HG02884 (cell line): ENCODE measurements at regions not wholly inside any gene's neighbourhood (a gene's known extent, or its start where the extent isn't known, plus 50 kb on each side); places are given as distances from the start of the nearest gene placed in this dataset.

Experiments
- ATAC-seq: cut with Tn5 transposase; IDR thresholded peaks from one replicate; pipeline ENCODE4 v1.9.1; 2021; ENCODE audit warnings: mild to moderate bottlenecking, moderate library complexity; ENCODE audit not compliant: unreplicated experiment

- ATAC-seq = no peak
Observed at GRCh38 chr5:159385536-159385935, 55.2 kb upstream of the IL12B start.

- no peak for ATAC-seq
Observed at GRCh38 chr5:159386028-159386711, 55.9 kb upstream of the IL12B start.

DNA sequence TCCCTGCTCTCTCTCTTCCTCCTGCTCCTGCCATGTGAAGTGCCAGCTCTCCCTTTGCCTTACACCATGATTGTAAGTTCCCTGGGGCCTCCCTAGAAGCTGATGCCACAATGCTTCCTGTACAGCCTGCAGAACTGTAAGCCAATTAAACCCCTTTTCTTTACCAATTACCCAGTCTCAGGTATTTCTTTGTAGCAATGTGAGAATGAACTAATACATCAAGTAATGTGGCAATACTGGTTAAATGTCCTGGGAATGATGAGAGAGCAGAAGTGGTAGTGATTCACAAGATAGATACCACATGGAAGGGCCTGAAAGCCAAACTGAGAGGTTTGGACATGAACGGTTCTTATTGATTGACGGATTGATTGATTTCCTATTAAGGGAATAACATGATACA lies 62.6 kb upstream of the IL12B start:
- ATAC-seq = no peak

DNA sequence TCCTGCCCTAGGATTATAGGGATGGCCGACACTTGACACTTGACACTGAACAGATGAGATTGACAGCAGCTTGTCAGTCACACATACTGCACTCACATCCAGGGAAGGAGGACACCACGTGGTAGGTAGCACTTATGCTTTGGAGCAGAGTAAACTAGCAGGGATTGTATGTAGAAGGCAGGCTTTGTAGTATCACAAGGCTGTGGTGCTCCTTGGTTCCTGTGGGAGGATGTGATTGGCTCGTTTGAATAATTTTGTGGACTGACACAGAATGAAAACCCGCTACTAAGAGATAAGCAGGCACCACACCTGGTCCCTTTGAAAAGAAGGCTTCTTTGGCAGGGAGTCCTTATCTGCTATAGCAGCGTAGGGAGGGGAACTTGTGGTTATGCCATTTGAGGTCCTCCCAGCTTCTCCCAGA lies 63.6 kb upstream of the IL12B start:
- no peak for ATAC-seq

- no peak for ATAC-seq
Observed at GRCh38 chr5:159395202-159395601, 64.9 kb upstream of the IL12B start.

- no peak for ATAC-seq
Observed at GRCh38 chr5:159398936-159399335, 68.6 kb upstream of the IL12B start.

- ATAC-seq = no peak
Observed at GRCh38 chr5:159400476-159400875, 70.2 kb upstream of the IL12B start.

DNA sequence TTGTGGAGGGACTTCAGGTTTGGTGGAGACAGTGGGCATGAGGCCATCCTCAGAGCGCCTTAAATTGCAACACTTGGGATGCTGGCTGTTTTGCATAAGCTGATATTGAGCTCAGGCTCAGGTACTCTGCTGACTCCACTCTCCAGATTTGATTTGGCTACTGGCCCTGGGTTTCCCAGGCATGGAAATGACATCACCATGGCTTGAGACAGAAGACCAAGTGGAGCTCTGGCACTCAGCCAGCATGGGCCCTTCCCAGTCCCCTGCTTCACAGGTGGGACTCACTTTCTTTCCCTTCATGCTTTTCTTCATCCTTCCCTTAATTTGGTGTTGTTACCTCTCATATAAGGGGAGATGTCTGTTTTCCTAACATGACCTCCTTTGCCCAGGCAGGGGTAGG lies 72.0 kb upstream of the IL12B start:
- ATAC-seq = no peak

DNA sequence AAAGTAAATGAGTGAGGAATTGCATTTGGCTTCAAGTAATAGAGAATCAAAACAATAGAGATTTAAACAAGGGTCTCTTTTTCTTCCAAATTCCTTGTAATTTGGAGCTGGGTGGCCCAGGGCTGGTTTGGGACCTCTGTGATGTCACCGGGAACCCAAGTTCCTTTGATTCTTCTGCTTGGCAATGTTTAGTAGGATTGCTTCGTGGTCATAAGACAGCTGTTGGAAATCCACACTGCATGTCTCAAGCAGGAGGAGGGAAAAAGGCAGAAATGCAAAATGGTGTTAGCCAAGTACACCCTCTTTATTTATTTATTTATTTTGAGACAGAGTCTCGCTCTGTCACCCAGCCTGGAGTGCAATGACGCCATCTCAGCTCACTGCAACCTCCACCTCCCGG lies 72.6 kb upstream of the IL12B start:
- no peak for ATAC-seq

DNA sequence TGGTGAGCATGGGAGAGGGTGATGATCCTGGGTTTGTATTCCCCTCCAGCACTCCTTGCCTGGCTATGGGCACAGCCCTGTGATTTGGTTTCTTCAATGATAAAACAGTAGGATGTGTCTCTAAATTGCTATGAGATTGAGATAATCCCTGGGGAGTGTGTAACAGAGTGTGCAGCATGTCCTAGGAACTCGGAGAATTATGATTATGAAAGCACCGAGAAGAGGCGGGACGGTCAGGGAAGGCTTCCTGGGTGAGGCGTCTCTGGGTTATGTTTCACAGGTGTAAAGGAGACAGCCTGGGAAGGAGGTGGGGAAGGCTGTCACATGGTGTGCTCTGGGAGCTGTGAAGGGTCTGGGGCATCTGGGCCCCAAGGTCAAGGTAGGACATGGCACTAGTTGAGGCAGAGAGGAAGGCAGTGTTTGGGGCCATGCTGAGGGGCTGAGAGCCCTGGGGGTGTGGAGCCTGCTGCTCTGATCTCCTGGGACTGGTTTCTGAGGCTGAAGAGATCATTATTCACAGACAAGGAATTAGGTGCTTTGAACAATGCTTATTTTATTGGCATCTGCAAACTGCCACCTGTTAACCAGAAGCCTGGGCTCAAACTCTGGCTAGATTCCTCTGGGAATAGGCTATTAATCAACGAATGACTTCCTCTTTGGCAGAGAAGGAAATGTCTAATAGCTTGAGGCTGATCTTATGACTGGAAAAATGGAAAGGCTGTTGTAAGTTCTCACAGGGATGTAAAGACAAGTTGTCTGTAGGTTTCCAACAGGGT lies 73.8 kb upstream of the IL12B start:
- no peak for ATAC-seq

- peak; percentile 71 for ATAC-seq
Observed at GRCh38 chr5:159405611-159406031, 75.3 kb upstream of the IL12B start.

GRCh38 chr5:159406571-159406970 lies 76.3 kb upstream of the IL12B start:
- ATAC-seq = no peak

- peak; percentile 57 for ATAC-seq
Observed at GRCh38 chr5:159409801-159410200, 79.5 kb upstream of the IL12B start.

DNA sequence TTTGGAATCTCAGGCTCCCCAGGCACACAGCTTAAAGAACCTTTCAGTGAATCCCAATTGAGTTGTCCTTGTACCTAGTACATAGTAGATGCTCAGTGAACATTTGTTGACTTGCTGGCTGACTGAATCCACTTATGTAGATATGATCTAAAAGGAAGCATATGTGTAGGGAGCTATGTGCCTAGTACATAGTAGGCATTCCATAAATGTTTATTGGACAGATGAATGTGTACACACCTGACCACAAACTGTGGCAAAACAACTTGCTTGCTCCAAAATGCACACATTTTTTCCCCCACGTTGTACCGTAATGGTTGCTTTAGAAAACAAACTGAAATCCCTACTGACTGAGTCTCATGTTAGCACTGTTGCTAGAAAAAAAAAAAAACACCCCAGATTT lies 80.2 kb upstream of the IL12B start:
- ATAC-seq = no peak

DNA sequence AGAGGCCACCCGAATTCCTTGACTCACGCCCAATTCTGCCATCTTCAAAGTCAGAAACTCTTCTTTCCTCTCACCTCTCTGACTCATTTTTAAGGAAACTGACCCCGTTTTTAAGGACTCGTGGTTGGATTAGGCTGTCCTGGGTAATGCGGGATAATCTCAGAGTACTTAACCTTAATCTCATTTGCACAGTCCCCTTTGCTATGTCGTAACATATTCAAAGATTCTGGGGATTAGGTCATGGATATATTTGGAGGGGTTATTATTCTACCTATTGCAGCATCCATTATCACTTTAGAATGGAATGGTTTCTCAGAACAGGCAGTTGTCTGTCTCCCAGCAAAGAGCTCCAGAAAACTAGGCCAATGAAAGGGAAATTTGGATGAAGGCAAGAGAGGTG lies 80.8 kb upstream of the IL12B start:
- ATAC-seq = no peak

GRCh38 chr5:159412284-159413046 lies 82.2 kb upstream of the IL12B start:
- ATAC-seq = peak; percentile 56

- ATAC-seq = no peak
Observed at GRCh38 chr5:159414021-159414420, 83.7 kb upstream of the IL12B start.

GRCh38 chr5:159415301-159415937 lies 85.1 kb upstream of the IL12B start:
- ATAC-seq = no peak

DNA sequence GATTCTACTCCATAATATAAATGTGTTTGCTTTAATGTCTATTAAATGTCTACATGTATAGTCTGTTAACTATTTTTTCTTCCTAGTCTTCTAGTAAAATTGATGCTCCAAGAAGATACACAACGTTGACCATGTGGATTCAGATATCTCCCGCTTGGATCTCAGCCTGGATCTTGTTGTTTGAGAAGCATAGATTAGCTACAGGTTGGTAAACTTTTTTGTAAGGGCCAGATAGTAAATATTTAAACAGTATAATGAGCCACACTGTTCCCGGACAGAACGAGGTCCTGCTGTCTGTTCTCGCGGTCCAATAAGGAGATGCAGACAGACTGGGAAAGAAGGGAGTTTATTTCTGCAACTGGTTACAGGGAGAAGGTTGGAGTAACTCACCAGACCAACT lies 86.2 kb upstream of the IL12B start:
- ATAC-seq = no peak

DNA sequence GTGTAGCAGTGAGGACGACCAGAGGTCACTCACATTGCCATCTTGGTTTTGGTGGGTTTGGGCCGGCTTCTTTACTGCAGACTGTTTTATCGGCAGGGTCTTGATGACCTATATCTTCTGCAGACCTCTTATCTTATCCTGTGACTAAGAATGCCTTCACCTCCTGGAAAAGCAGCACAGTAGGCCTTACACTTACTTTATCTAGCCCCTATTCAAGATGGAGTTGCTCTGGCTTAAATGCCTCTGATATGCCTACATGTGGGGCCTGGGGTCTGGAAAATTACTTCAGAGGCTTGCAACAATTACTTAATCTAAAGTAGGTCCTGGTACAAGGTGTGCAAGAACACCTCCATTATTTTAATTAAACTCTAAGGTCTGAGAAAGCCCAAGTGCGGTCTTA lies 86.9 kb upstream of the IL12B start:
- no peak for ATAC-seq

GRCh38 chr5:159419576-159419975 lies 89.3 kb upstream of the IL12B start:
- no peak for ATAC-seq
